ENCODE measurements at regions not wholly inside any gene's neighbourhood (a gene's known extent, or its start where the extent isn't known, plus 50 kb on each side); places are given as distances from the start of the nearest gene placed in this dataset.

DNA sequence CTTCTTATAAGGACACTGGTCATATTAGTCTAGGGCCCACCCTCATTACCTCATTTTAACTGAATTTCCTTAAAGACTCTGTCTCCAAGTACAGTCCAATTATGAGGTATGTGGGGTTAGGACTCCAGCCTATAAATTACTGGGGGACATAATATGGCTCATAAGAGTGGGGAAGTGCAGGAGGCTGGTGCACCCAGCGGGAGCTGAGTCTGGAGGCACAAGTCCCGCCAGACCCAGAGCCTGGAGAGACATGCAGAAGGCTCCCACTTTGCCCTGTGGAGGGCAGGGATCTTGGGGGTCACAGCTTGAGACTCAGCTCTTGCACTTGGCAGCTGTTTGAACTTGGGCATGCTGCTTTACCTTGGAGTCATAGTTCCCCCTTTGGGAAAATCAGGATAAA is 250.4 kb downstream of the RHOU start:
- 96% methylated on average over 2 of the region's 2 CpGs for WGBS
- no peak overlapping the region for H3K27ac ChIP-seq (ENCODE audit: low read depth)
- H3K36me3 ChIP-seq (ENCODE audit: insufficient read depth) = no peaks in the 10 kb centered on the region
- no peaks in the 10 kb centered on the region for H3K4me1 ChIP-seq (ENCODE audit: insufficient read depth)
- DNase-seq (ENCODE audit: extremely low spot score) = no peak
- no peak overlapping the region for H3K4me3 ChIP-seq (ENCODE audit: low read depth, low read length)

DNA sequence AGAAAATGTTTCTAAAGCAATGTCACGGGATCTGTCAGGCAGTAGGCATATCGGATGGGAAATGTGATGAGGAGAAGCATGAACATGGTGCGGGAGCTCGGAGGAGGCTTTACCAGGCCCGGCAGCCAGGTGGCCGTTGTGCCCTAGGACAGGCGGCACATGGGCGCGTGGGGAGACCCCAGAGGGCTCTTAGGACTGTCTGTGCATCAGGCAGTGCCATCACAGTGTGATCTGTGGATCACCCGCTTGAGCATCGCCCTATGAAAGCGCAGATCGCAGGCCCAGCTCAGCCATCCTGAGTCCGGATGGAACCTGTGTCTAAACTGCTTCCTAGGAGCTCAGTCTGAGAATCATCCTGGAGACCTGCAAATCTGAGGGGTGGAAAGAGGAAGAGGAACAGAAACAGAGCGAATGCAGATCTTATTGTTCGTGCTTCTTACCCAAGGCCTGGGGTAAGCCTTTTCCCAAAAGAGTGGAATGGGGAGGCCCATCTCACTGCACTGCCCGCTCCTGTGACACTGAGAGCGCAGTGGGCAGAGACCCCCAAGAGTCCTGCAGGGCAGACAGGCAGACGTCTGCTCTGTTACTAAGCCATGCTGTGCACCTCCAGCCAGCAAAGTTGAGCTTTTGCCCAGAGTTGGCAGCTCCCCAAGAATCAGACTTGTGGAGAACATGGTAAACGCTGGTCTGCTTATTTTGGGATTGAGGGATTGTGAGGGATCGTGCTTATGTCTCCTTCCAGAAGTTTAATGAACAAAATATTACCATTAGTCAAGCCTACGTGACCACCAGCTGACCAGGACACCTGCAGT is 251.0 kb downstream of the RHOU start:
- 73% methylated on average over 22 of the region's 22 CpGs for WGBS
- Histone ChIP-seq H3K4me1 (ENCODE audit: insufficient read depth) (no peaks in the 10 kb centered on the region), H3K27ac (ENCODE audit: low read depth) (no peak overlapping the region), H3K36me3 (ENCODE audit: insufficient read depth) (no peaks in the 10 kb centered on the region), H3K4me3 (ENCODE audit: low read depth, low read length) (no peak overlapping the region)
- DNase-seq (ENCODE audit: extremely low spot score) = no peak

DNA sequence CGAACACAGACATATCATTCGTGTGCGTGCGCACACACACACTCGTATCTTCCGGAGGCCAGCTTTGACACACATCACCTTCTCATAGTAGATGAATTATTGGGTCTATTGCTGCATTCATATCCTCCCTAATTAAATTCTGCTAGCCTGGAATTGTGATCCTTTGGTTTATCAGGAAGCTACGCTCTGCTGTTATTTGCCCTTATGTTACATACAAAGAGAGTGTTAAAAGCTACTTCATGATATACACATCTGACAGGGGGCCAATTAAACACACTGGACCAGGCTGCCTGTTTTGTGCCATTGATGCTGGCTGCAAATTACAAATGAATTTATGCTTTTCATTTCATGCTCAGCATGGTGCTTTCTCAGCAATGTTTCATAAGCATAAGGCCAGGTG is 252.0 kb downstream of the RHOU start:
- H3K4me3 ChIP-seq (ENCODE audit: low read depth, low read length) = no peak overlapping the region
- no peak for DNase-seq (ENCODE audit: extremely low spot score)
- H3K36me3 ChIP-seq (ENCODE audit: insufficient read depth) = no peaks in the 10 kb centered on the region
- no peak overlapping the region for H3K27ac ChIP-seq (ENCODE audit: low read depth)
- WGBS = 86% methylated on average over 7 of the region's 7 CpGs
- H3K4me1 ChIP-seq (ENCODE audit: insufficient read depth) = no peaks in the 10 kb centered on the region

DNA sequence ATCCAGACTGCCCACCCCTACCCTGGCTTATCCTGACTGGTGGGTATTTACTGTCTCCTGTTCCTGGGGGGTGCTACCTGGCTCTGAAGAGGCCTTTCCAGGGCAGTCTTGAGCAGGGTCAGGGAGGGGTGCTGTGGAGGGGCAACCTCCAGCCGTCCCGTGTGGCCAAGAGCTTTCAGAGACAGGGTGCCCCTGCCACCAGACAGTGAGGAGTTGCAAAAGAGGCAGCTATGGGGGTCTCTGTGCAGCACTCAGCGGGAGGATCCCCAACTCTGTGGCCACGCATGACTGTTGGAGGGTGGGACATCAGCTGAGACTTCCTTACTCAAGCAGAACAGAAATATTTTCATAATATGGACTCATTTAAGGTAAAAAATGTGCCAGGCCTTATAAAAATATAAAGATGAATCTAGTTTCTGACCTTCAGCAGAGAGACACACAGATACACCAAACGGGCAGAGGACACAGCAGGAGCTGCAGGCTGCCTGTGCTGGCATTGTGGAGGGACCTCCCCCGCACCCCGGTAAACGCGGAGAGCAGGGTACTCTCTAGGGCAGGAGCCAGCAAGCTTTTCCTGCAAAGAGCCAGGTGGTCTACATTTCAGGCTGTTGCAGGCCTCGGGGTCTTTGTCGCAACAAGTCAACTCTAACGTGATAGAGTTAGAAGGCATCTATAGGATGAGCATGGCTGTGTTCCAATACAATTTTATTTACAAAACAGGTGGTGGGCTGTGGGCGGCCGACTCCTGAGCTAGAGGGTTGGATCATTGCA is 252.6 kb downstream of the RHOU start:
- Histone ChIP-seq H3K4me1 (ENCODE audit: insufficient read depth) (no peaks in the 10 kb centered on the region), H3K4me3 (ENCODE audit: low read depth, low read length) (no peak overlapping the region), H3K27ac (ENCODE audit: low read depth) (no peak overlapping the region), H3K36me3 (ENCODE audit: insufficient read depth) (no peaks in the 10 kb centered on the region)
- WGBS = 74% methylated on average over 14 of the region's 14 CpGs
- DNase-seq (ENCODE audit: extremely low spot score) = no peak

- Histone ChIP-seq H3K27ac (ENCODE audit: low read depth) (no peak overlapping the region), H3K4me3 (ENCODE audit: low read depth, low read length) (no peak overlapping the region), H3K36me3 (ENCODE audit: insufficient read depth) (no peaks in the 10 kb centered on the region), H3K4me1 (ENCODE audit: insufficient read depth) (no peaks in the 10 kb centered on the region)
- WGBS = 73% methylated on average over 6 of the region's 6 CpGs
- no peak for DNase-seq (ENCODE audit: extremely low spot score)
Measured at GRCh38 chr1:228988664-228989063, 253.4 kb downstream of the RHOU start.

GRCh38 chr1:228989176-228989575 is 253.9 kb downstream of the RHOU start:
- H3K27ac ChIP-seq (ENCODE audit: low read depth) = no peak overlapping the region
- no peak for DNase-seq (ENCODE audit: extremely low spot score)
- no peak overlapping the region for H3K4me3 ChIP-seq (ENCODE audit: low read depth, low read length)
- no peaks in the 10 kb centered on the region for H3K36me3 ChIP-seq (ENCODE audit: insufficient read depth)
- 92% methylated on average over 9 of the region's 9 CpGs for WGBS
- no peaks in the 10 kb centered on the region for H3K4me1 ChIP-seq (ENCODE audit: insufficient read depth)

- WGBS = 93% methylated on average over 5 of the region's 5 CpGs
- Histone ChIP-seq H3K4me1 (ENCODE audit: insufficient read depth) (no peaks in the 10 kb centered on the region), H3K27ac (ENCODE audit: low read depth) (no peak overlapping the region), H3K4me3 (ENCODE audit: low read depth, low read length) (no peak overlapping the region), H3K36me3 (ENCODE audit: insufficient read depth) (no peaks in the 10 kb centered on the region)
- DNase-seq (ENCODE audit: extremely low spot score) = no peak
Measured at GRCh38 chr1:228989676-228989991, 254.4 kb downstream of the RHOU start.

DNA sequence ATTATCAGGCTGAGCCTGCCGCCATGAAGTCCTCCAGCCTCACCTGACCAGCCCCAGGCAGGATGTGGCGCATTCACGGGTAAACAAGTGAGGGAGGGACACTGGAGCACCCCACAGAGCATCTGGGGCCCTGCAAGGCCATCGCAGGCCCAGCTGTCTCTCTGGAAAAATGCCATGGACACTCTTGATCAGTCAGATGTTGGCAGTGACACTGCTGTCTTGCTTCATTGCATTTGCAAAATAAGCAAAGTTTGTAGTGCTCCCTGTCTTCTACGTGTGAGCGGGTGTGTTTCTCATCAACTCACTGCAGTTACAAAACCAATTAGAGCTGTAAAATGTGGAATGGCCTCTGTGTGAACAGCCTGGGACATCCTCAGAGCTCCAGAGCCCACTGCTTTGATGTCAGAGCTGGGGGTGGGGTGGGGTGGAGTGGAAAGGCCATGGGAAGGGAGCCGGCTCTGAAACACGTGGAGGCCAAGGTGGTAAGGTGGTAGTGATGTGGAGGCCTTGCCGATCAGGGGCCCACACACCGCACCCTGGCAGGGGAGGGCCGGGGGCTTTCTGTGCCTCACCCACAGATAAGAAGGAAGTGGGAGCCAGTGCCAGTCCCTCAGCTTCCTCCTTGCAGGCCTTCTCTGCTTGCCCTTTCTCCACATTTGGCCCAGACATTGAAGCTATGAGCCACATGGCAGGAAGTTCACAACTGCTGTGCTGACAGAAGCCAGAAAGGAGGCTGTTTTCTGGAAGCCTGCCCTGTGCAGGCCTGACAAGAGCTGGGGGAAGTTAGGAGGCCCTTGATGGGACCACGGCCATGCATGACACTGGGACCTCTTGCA is 254.9 kb downstream of the RHOU start:
- WGBS = 59% methylated on average over 12 of the region's 12 CpGs
- Histone ChIP-seq H3K4me3 (ENCODE audit: low read depth, low read length) (no peak overlapping the region), H3K36me3 (ENCODE audit: insufficient read depth) (no peaks in the 10 kb centered on the region), H3K4me1 (ENCODE audit: insufficient read depth) (no peaks in the 10 kb centered on the region), H3K27ac (ENCODE audit: low read depth) (peak overlapping the region; percentile 55)
- DNase-seq (ENCODE audit: extremely low spot score) = no peak

DNA sequence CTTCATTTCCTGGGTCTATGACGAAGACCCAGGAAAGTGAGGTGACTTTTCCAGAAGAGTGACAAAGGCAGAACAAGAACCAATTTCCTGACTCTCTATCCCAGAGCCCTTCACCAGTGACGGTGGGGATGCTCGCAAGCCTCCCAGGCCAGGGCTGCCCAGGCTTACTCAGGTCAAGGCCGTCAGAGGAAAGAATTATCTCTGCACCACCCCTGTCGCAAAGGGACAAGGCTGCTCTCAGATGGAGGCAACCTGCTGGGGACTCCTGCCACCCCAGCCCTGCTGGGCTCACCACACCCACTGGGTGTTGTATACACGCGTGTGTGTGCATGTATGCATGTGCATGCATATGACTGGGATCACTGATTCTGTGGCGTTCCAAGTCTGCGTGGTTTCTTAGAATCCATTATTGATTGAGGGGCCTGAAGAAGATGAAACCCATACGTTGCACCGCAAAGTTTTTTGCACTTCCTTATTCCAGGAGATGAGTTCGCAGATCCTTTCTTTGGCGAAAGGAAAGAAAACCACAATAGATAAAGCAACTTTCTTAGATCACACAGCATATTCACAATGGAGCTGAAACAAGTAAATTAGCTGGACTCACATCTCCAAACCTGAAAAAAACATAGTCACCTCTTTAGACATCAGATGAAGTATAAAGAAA is 255.8 kb downstream of the RHOU start:
- H3K36me3 ChIP-seq (ENCODE audit: insufficient read depth) = no peaks in the 10 kb centered on the region
- no peak for DNase-seq (ENCODE audit: extremely low spot score)
- no peaks in the 10 kb centered on the region for H3K4me1 ChIP-seq (ENCODE audit: insufficient read depth)
- no peak overlapping the region for H3K4me3 ChIP-seq (ENCODE audit: low read depth, low read length)
- no peak overlapping the region for H3K27ac ChIP-seq (ENCODE audit: low read depth)
- WGBS = 92% methylated on average over 13 of the region's 13 CpGs

- 96% methylated on average over 2 of the region's 2 CpGs for WGBS
- DNase-seq (ENCODE audit: extremely low spot score) = no peak
- Histone ChIP-seq H3K27ac (ENCODE audit: low read depth) (no peak overlapping the region), H3K36me3 (ENCODE audit: insufficient read depth) (no peaks in the 10 kb centered on the region), H3K4me1 (ENCODE audit: insufficient read depth) (no peaks in the 10 kb centered on the region), H3K4me3 (ENCODE audit: low read depth, low read length) (no peak overlapping the region)
Measured at GRCh38 chr1:228992044-228992443, 256.8 kb downstream of the RHOU start.

DNA sequence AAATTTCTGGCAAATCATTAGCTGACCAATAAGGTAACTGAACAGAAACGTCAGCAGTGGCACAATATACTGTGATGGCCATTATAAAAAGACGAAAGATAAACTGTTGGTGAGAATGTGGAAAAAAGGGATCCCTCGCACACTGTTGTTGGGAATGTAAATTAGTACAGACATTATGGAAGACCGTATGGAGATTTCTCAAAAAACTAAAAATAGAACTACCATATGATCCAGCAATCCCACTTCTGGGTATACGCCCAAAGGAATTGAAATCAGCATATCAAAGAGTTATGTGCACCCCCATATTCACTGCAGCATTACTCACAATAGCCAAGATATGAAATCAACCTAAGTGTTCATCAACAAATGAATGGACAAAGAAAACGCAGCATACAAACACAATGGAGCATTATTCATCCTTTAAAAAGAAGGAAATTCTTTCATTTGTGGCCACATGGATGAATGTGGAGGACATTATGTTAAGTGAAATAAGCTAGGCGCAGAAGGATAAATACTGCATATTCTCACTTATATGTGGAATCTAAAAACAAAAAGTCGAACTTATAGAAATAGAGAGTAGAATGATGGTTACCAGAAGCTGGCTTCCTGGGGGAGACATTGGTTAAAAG is 257.7 kb downstream of the RHOU start:
- 92% methylated on average over 8 of the region's 8 CpGs for WGBS
- no peak for DNase-seq (ENCODE audit: extremely low spot score)
- no peaks in the 10 kb centered on the region for H3K36me3 ChIP-seq (ENCODE audit: insufficient read depth)
- H3K4me3 ChIP-seq (ENCODE audit: low read depth, low read length) = no peak overlapping the region
- no peak overlapping the region for H3K27ac ChIP-seq (ENCODE audit: low read depth)
- no peaks in the 10 kb centered on the region for H3K4me1 ChIP-seq (ENCODE audit: insufficient read depth)

GRCh38 chr1:228994676-228995594 is 259.7 kb downstream of the RHOU start:
- H3K27ac ChIP-seq (ENCODE audit: low read depth) = no peak overlapping the region
- H3K36me3 ChIP-seq (ENCODE audit: insufficient read depth) = no peaks in the 10 kb centered on the region
- DNase-seq (ENCODE audit: extremely low spot score) = no peak
- H3K4me3 ChIP-seq (ENCODE audit: low read depth, low read length) = no peak overlapping the region
- WGBS = 83% methylated on average over 2 of the region's 2 CpGs
- no peaks in the 10 kb centered on the region for H3K4me1 ChIP-seq (ENCODE audit: insufficient read depth)
